Stimulated activated CD4-positive, alpha-beta T cell treated with anti-CD3 and anti-CD28 coated beads, Interleukin-2, amount 100 ng/mL, for 48 hours (primary cell): ENCODE measurements at regions not wholly inside any gene's neighbourhood (a gene's known extent, or its start where the extent isn't known, plus 50 kb on each side); places are given as distances from the start of the nearest gene placed in this dataset.

Source experiments
- DNase-seq, 2 donors: peaks; one replicate each; pipeline ENCODE4 v3.0.0-alpha.2; 2020

- DNase-seq = no peak
Observed at GRCh38 chr9:79801459-79801858, 229.7 kb downstream of the TLE4 start.

- DNase-seq = no peak
Observed at GRCh38 chr9:79800578-79800977, 228.8 kb downstream of the TLE4 start.

GRCh38 chr9:79799691-79800335 is 228.0 kb downstream of the TLE4 start:
- DNase-seq = no peak

GRCh38 chr9:79798450-79798849 is 226.7 kb downstream of the TLE4 start:
- DNase-seq = no peak

GRCh38 chr9:79796411-79796810 is 224.6 kb downstream of the TLE4 start:
- DNase-seq = no peak

GRCh38 chr9:79788662-79789061 is 216.9 kb downstream of the TLE4 start:
- DNase-seq = no peak

- no peak for DNase-seq
Observed at GRCh38 chr9:79781263-79781662, 209.5 kb downstream of the TLE4 start.

GRCh38 chr9:79780559-79780958 is 208.8 kb downstream of the TLE4 start:
- DNase-seq = no peak

GRCh38 chr9:79779901-79780300 is 208.1 kb downstream of the TLE4 start:
- DNase-seq = no peak

GRCh38 chr9:79778581-79778980 is 206.8 kb downstream of the TLE4 start:
- DNase-seq = no peak

- DNase-seq = no peak
Observed at GRCh38 chr9:79776581-79776980, 204.8 kb downstream of the TLE4 start.
